Astrocyte of the spinal cord (primary cell): ENCODE measurements at regions not wholly inside any gene's neighbourhood (a gene's known extent, or its start where the extent isn't known, plus 50 kb on each side); places are given as distances from the start of the nearest gene placed in this dataset.

Source experiments
- DNase-seq: peaks from one replicate; pipeline ENCODE4 v3.0.0; 2011; ENCODE audit warnings: low read depth, low spot score
- H3K4me3 ChIP-seq: 2 replicates; pipeline ENCODE4 v1.5.1; 2011; ENCODE audit warnings: low read depth, mild to moderate bottlenecking, low read length, moderate library complexity
- in situ Hi-C: cut with HindIII; loops from 2 replicates; pipeline ENCODE4 v1.10.0; 2017; ENCODE audit warnings: low sequenced_read_pairs
- TF ChIP-seq, protein P1 (sequence below): IDR thresholded peaks from 2 replicates; pipeline ENCODE4 v1.5.1; 2012; ENCODE audit warnings: low read depth, mild to moderate bottlenecking, low read length, inconsistent platforms

DNA sequence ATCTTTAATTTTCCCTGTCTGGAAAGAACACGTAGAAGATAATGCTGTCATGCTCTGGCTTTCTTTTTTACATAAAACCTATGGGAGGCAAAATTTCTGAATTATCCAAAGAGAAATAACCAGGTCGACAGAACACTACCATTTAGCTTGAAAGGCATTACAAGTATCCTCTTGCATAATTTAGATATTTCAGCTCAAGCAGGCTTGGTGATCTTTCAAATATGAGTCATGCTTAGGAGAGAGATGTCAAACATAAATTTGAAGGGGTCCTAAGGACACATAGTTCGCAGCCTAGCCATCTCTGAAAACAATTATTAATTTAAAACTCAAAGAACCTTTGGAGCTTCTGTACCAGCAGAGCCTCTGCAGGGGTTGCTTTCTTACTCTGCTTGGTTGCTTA lies 100.9 kb downstream of the FAS start:
- DNase-seq, result peak; percentile 30
- no peak overlapping the region for H3K4me3 ChIP-seq
- TF ChIP-seq, protein P1, sequence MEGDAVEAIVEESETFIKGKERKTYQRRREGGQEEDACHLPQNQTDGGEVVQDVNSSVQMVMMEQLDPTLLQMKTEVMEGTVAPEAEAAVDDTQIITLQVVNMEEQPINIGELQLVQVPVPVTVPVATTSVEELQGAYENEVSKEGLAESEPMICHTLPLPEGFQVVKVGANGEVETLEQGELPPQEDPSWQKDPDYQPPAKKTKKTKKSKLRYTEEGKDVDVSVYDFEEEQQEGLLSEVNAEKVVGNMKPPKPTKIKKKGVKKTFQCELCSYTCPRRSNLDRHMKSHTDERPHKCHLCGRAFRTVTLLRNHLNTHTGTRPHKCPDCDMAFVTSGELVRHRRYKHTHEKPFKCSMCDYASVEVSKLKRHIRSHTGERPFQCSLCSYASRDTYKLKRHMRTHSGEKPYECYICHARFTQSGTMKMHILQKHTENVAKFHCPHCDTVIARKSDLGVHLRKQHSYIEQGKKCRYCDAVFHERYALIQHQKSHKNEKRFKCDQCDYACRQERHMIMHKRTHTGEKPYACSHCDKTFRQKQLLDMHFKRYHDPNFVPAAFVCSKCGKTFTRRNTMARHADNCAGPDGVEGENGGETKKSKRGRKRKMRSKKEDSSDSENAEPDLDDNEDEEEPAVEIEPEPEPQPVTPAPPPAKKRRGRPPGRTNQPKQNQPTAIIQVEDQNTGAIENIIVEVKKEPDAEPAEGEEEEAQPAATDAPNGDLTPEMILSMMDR, result no peak
- in situ Hi-C loops, result no loop called here

DNA sequence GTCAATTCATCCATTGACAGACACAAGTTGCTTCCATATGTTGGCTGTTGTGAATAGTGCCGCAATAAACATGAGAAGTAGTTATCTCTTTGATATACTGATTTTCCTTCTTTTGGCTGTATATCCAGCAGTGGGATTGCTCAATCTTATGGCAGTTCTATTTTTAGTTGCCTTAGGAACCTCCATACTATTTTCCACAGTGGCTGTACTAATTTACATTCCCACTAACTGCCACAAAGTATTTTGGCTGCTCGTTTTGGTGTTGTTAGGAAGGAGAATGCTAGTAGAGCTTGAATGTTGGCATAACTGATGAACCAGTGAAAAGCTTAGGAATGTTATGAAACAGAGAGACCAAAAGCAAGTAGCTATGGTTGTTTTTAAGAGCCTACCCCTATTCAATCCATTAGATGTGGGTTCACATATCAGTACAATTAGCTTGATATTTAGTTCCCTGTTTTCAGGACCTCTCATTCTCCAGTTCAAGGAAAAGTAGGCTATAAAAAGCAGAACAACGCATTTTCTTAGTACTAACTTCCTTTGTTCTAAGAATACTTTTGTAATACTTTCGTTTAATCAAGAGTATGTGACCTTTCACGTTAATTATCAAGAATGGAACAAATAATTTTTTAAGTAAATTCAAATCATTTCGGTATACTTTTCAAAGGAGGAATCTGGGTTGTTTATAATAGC lies 100.3 kb downstream of the FAS start:
- in situ Hi-C loops, result no loop called here
- TF ChIP-seq, protein P1, result no peak
- DNase-seq, result peak; percentile 53
- H3K4me3 ChIP-seq, result no peak overlapping the region

DNA sequence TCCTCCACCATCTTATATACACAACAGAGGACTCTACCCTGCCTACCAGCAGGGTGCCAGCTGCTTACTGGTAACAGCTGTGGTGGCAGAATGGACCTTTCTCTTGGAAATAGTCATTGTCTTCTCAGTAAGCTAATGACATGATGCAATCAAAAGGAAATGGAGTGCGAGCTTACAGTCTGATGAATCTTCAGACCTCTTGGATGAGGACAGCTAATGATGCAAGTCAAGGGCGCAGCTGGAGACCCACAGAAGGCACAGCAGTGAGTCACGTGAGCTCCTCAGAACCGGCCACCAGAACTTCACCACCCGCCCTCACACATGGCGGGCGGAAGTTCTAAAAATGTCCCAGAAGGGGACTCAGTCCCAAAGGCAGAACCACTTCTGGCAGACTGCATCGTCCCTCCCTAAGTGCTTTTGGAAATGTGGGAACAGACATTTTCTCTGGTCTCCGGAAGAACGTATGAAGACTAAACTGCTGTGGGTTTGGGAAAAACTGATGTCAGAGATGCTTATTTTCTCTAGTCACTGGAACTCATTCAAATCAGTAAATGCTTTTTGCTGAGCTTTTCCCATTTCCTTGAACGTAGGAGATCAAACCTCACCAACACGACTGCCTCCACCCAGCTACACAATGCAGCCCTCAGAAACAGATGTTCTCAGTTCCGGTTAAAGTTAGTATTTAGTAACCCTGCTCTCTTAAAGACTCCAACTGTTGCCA lies 96.4 kb downstream of the FAS start:
- TF ChIP-seq, protein P1, result no peak
- in situ Hi-C loops, result no loop called here
- DNase-seq, result peak; percentile 91
- H3K4me3 ChIP-seq, result no peak overlapping the region

DNA sequence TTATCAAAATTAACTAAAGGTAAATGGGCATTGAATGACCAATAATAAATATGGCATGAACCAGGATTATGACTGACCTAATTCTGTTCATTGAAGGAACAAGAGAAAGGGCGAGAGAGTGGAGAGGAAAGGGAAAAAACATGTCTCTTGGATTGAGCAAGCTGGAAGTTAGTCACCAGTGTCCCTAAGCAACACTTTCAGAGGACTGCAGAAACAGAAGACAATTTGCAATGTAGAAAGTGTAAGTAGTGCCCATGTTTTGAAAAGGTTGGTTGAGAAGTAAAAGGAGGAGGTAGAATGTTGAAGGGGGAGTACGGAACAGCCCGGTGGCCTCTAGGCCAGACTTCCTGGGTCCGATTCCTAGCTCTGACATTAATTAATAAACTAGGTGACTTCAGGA lies 94.6 kb downstream of the FAS start:
- H3K4me3 ChIP-seq, result no peak overlapping the region
- in situ Hi-C loops, result no loop called here
- TF ChIP-seq, protein P1, result no peak
- no peak for DNase-seq

DNA sequence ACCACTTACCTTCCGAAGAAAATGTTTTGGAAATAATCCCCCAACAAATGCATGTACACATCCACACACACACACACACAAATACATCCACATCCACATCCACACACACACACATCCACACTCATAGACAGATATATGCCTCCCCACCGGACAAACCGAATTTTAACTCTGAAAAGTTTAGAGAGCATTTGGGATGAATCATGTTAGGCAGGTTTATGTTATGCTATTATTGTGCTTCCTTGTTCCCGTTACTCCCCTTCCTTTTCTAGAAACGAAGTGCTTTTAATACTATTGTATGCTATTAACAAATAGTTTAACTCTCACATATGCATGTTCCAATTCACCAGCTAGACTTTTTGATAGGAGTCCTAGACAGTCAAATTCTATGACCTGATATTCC lies 91.5 kb downstream of the FAS start:
- in situ Hi-C loops, result no loop called here

DNA sequence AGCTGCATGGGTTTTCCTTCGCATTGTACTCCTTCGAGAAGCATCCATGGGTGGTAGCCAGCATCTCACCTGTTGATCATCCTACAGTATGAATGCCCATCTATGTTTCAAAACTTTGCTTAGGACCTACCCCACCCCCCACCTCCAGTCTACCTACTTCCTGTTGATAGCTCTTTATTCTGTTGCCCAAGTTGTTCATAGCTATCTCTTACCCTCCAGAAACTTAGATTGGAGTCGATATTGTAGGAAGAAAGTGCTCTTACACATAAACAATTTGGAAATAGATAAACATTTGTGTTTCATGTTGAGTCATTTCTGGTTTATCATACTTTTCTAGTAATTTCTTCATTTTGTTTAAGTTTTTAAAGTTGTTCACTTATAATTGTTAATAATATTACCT lies 90.1 kb downstream of the FAS start:
- TF ChIP-seq, protein P1, result no peak
- DNase-seq, result no peak
- H3K4me3 ChIP-seq, result no peak overlapping the region
- in situ Hi-C loops, result no loop called here

More for the DNA sequence above, 91.5 kb downstream of the FAS start:
- no peak for DNase-seq
- TF ChIP-seq, protein P1, result no peak
- H3K4me3 ChIP-seq, result no peak overlapping the region
